ENCODE measurements at regions not wholly inside any gene's neighbourhood (a gene's known extent, or its start where the extent isn't known, plus 50 kb on each side); places are given as distances from the start of the nearest gene placed in this dataset.

DNA sequence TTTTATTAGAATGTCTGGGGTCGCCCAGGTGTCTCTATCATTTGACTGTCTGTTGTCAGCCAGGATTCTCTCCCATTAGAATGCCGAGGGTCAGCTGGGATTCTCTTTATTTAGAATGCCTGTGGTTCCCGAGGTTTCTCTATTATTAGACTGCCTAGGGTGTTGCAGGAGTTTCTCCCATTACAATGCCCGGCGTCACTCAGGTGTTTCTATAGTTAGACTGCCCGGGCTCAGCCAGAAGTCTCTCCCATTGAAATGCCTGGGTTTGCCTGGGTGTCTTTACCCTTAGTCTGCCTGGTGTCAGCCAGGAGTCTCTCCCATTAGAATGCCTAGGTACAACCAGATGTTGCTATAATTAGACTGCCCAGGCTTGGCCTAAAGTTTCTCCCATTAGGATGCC is 2252.0 kb downstream of the TP53TG3F start:
- DNase-seq, result no peak
- H3K27me3 ChIP-seq (ENCODE audit: insufficient read depth in 3 of 3, low read length in 2 of 3), result no peaks in the 10 kb centered on the region
- TF ChIP-seq, protein P1, sequence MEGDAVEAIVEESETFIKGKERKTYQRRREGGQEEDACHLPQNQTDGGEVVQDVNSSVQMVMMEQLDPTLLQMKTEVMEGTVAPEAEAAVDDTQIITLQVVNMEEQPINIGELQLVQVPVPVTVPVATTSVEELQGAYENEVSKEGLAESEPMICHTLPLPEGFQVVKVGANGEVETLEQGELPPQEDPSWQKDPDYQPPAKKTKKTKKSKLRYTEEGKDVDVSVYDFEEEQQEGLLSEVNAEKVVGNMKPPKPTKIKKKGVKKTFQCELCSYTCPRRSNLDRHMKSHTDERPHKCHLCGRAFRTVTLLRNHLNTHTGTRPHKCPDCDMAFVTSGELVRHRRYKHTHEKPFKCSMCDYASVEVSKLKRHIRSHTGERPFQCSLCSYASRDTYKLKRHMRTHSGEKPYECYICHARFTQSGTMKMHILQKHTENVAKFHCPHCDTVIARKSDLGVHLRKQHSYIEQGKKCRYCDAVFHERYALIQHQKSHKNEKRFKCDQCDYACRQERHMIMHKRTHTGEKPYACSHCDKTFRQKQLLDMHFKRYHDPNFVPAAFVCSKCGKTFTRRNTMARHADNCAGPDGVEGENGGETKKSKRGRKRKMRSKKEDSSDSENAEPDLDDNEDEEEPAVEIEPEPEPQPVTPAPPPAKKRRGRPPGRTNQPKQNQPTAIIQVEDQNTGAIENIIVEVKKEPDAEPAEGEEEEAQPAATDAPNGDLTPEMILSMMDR (IDR thresholded peaks at IDR 0.05), result no peak
- H3K36me3 ChIP-seq (ENCODE audit: insufficient read depth in 1 of 2, low read depth in 1 of 2), result no peaks in the 10 kb centered on the region
- no peak overlapping the region for H3K27ac ChIP-seq
- WGBS, 3 donors, result 55 to 71% (median 56%) methylated on average over 6 of the region's 6 CpGs
- intact Hi-C loops (cut with DNase I), result no loop called here
- no peaks in the 10 kb centered on the region for H3K4me1 ChIP-seq
- H3K9me3 ChIP-seq, result peaks cover 8% of the 10 kb centered on the region
- ATAC-seq, result peak in 2 of 4 donors; percentile 23 to 30
- H3K4me3 ChIP-seq, result no peak overlapping the region

DNA sequence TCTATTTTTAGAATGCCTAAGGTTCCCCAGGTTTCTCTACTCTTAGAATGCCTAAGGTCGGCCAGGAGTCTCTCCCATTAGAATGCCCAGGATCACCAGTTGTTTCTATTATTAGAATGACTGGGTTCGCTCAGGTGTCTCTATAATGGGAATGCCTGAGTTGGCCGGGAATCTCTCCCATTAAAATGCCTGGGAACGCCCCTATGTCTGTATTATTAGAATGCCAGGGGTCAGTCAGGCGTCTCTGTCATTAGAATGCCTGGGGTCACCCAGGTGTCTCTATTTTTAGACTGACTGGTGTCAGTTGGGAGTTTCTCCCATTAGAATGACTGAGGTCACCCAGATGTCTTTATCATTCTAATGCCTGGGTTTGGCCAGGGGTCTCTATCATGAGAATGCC is 2252.5 kb downstream of the TP53TG3F start:
- Histone ChIP-seq H3K9me3 (peaks cover 8% of the 10 kb centered on the region), H3K4me3 (no peak overlapping the region), H3K36me3 (ENCODE audit: insufficient read depth in 1 of 2, low read depth in 1 of 2) (no peaks in the 10 kb centered on the region), H3K4me1 (no peaks in the 10 kb centered on the region), H3K27ac (no peak overlapping the region), H3K27me3 (ENCODE audit: insufficient read depth in 3 of 3, low read length in 2 of 3) (no peaks in the 10 kb centered on the region)
- TF ChIP-seq, protein P1 (IDR thresholded peaks at IDR 0.05), result no peak
- WGBS, 3 donors, result 46 to 59% (median 57%) methylated on average over 5 of the region's 5 CpGs
- DNase-seq, result no peak
- intact Hi-C loops (cut with DNase I), result no loop called here
- no peak for ATAC-seq

DNA sequence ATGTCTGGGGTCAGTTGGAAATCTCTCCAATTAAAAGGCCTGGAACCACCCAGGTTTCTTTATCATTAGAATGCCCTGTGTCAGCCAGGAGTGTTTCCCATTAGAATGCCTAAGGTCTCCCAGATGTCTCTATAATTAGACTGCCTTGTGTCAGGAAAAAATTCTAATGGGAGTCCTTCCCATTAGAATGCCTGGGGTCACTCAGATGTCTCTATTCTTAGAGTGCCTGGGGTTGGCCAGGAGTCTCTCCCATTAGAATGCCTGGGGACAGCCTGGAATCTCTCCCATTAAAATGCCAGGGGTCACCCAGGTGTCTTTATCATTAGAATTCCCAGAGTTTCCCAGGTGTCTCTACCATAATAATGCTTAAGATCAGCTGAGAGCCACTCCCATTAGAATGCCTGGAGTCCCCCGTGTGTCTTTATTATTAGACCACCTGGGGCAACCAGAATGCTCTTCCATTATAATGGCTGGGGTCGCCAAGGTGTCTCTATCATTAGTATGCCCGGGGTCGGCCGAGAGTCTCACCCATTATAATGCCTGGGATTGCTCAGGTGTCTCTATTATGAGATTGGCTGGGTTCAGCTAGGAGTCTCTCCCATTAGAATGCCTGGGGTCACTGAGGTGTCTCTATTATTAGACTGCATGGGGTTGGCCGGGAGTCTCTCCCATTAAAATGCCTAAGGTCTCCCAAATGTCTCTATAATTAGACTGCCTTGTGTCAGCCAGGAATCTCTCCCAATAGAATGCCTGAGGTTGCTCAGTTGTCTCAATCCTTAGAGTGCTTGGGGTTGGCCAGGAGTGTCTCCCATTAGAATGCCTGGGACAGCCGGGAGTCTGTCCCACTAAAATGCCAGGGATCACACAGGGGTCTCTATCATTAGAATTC is 2254.6 kb downstream of the TP53TG3F start:
- no peaks in the 10 kb centered on the region for H3K36me3 ChIP-seq (ENCODE audit: insufficient read depth in 1 of 2, low read depth in 1 of 2)
- intact Hi-C loops (cut with DNase I), result no loop called here
- WGBS, 3 donors, result 68 to 73% (median 71%) methylated on average over 7 of the region's 7 CpGs
- ATAC-seq (no peak), DNase-seq (no peak)
- peaks cover 8% of the 10 kb centered on the region for H3K9me3 ChIP-seq
- H3K4me1 ChIP-seq, result no peaks in the 10 kb centered on the region
- no peak overlapping the region for H3K4me3 ChIP-seq
- no peak overlapping the region for H3K27ac ChIP-seq
- TF ChIP-seq, protein P1 (IDR thresholded peaks at IDR 0.05), result no peak
- no peaks in the 10 kb centered on the region for H3K27me3 ChIP-seq (ENCODE audit: insufficient read depth in 3 of 3, low read length in 2 of 3)

DNA sequence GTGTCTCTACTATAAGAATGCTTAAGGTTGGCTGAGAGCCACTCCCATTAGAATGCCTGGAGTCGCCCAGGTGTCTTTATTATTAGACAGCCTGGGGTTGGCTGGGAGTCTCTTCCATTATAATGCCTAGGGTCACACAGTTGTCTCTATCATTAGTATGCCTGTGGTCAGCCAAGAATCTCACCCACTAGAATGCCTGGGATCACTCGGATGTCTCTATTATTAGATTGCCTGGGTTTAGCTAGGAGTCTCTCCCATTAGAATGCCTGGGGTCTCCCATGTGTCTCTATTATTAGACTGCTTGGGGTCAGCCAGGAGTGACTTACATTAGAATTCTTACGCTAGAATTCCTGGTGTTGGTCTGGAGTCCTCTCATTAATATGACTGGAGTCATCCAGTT is 2255.3 kb downstream of the TP53TG3F start:
- Histone ChIP-seq H3K4me1 (no peaks in the 10 kb centered on the region), H3K27ac (no peak overlapping the region), H3K4me3 (no peak overlapping the region), H3K27me3 (ENCODE audit: insufficient read depth in 3 of 3, low read length in 2 of 3) (no peaks in the 10 kb centered on the region), H3K9me3 (peaks cover 8% of the 10 kb centered on the region), H3K36me3 (ENCODE audit: insufficient read depth in 1 of 2, low read depth in 1 of 2) (no peaks in the 10 kb centered on the region)
- intact Hi-C loops (cut with DNase I), result no loop called here
- ATAC-seq (no peak), DNase-seq (no peak)
- TF ChIP-seq, protein P1 (IDR thresholded peaks at IDR 0.05), result no peak
- 54 to 70% (median 61%) methylated on average over 3 of the region's 3 CpGs for WGBS, 3 donors
